ENCODE measurements at regions not wholly inside any gene's neighbourhood (a gene's known extent, or its start where the extent isn't known, plus 50 kb on each side); places are given as distances from the start of the nearest gene placed in this dataset.

DNA sequence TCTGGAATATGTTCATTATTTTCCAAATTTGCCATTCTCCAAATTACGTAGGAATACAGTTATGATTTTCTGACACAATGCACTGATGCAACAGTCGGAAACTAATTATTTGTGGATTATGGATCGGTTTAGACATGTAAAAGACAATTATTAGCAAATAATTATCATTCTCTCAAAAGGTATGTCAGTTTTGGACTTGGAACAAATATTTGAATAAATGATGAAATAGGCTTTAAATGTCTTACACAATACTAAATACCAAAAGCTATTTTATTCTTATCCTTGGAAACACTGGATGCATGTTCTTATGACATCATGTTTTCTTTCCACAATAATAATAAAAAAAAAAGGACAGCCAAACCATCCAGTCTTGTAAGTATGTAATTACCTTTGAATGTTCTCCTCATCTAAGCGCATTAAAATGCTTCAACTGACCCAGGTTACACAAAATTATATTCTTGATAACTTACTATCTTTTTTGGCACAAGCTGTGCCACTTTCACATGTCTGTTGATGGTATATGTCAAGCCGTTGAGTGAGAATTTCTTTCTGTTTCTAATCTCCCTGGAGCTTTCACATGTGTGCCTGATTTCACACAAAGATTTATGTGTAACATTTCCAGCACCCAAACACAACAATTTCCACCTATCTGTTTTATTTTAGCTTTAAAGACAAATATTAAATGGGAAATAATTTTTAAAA, 238.5 kb upstream of the ZNF385D start:
- H3K36me3 Mint-ChIP-seq (ENCODE audit: low read depth): no peaks in the 10 kb centered on the region
- H3K27me3 Mint-ChIP-seq (ENCODE audit: low read depth, poor library complexity): no peaks in the 10 kb centered on the region
- H3K4me3 Mint-ChIP-seq: no peak overlapping the region
- no peak for DNase-seq
- H3K27ac Mint-ChIP-seq: no peak overlapping the region
- peaks cover 4% of the 10 kb centered on the region for H3K9me3 Mint-ChIP-seq
- TF ChIP-seq, protein P1, sequence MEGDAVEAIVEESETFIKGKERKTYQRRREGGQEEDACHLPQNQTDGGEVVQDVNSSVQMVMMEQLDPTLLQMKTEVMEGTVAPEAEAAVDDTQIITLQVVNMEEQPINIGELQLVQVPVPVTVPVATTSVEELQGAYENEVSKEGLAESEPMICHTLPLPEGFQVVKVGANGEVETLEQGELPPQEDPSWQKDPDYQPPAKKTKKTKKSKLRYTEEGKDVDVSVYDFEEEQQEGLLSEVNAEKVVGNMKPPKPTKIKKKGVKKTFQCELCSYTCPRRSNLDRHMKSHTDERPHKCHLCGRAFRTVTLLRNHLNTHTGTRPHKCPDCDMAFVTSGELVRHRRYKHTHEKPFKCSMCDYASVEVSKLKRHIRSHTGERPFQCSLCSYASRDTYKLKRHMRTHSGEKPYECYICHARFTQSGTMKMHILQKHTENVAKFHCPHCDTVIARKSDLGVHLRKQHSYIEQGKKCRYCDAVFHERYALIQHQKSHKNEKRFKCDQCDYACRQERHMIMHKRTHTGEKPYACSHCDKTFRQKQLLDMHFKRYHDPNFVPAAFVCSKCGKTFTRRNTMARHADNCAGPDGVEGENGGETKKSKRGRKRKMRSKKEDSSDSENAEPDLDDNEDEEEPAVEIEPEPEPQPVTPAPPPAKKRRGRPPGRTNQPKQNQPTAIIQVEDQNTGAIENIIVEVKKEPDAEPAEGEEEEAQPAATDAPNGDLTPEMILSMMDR (IDR thresholded peaks at IDR 0.05): no peak
- no peaks in the 10 kb centered on the region for H3K4me1 Mint-ChIP-seq

DNA sequence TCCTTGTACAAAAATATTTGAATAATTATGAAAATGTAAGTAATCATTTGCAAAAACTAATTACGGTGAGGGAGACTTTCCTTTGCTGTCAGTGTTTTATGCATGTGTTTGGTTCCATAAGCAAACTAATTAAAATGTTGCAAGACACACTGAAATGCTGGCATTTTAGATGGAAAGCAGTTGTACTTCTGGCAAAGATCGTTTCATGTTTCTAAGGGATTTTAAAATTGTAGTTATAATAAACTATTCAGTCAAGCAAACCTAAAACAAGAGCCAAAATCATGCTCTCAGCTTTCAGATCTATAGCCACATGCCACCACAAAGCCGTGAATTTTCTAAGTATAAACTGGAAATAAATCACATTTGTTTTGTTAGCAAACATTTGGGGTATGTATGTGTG, 240.1 kb upstream of the ZNF385D start:
- Mint-ChIP-seq H3K4me3 (no peak overlapping the region), H3K4me1 (no peaks in the 10 kb centered on the region), H3K36me3 (ENCODE audit: low read depth) (no peaks in the 10 kb centered on the region), H3K27me3 (ENCODE audit: low read depth, poor library complexity) (peaks cover 3% of the 10 kb centered on the region), H3K27ac (no peak overlapping the region), H3K9me3 (peaks cover 4% of the 10 kb centered on the region)
- no peak for DNase-seq
- TF ChIP-seq, protein P1 (IDR thresholded peaks at IDR 0.05): no peak

DNA sequence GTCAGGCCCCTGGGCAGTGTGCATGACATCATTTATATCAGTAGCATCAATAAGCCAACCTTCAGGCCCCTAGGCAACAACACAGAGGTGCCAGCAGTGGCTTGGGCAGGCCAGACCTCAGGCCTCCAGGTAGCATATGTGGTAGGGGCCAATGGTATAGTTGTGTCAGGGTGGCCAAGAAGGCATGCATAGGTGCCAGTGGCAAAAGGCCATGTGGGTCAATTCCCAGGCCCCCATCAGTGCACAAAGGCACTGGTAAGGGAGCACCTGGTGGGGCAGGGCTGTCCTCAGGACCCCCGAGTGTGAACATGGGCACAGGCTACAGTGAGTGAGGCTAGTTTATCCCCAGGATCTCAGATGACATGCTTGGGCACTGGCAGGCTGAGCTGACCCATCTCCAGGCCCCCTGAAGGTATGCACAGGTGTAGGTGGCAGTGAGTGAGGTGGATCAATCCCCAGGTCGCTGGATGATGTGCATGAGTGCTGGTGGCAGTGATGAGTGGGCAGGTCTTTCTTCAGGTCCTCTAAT, 244.1 kb upstream of the ZNF385D start:
- no peaks in the 10 kb centered on the region for H3K36me3 Mint-ChIP-seq (ENCODE audit: low read depth)
- DNase-seq: no peak
- H3K9me3 Mint-ChIP-seq: no peaks in the 10 kb centered on the region
- no peaks in the 10 kb centered on the region for H3K4me1 Mint-ChIP-seq
- H3K4me3 Mint-ChIP-seq: no peak overlapping the region
- peaks cover 4% of the 10 kb centered on the region for H3K27me3 Mint-ChIP-seq (ENCODE audit: low read depth, poor library complexity)
- TF ChIP-seq, protein P1 (IDR thresholded peaks at IDR 0.05): no peak
- H3K27ac Mint-ChIP-seq: no peak overlapping the region

DNA sequence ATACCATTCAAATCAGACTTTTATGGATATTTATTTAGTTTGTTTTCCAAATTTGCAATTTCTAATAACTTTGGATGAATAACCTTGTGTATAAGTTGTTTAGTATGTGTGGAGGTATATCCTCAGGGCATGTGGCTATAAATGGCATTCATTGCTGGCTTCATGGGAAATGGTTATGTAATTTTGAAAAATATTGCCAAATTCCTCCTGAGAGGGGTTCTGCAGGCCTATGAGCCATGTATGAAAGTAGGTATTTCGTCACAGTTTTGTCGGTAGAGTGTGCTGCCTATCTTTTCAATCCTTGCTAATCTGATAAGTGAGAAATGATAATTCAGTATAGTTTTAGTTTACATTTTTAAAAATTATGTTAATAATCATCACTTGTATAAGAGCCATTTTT, 256.4 kb upstream of the ZNF385D start:
- Mint-ChIP-seq H3K27ac (no peak overlapping the region), H3K4me3 (no peak overlapping the region), H3K27me3 (ENCODE audit: low read depth, poor library complexity) (no peaks in the 10 kb centered on the region), H3K4me1 (no peaks in the 10 kb centered on the region), H3K36me3 (ENCODE audit: low read depth) (no peaks in the 10 kb centered on the region), H3K9me3 (no peaks in the 10 kb centered on the region)
- TF ChIP-seq, protein P1 (IDR thresholded peaks at IDR 0.05): no peak
- DNase-seq: no peak

GRCh38 chr3:22010997-22011396, 260.0 kb upstream of the ZNF385D start:
- Mint-ChIP-seq H3K4me3 (no peak overlapping the region), H3K4me1 (no peaks in the 10 kb centered on the region), H3K9me3 (no peaks in the 10 kb centered on the region), H3K27me3 (ENCODE audit: low read depth, poor library complexity) (no peaks in the 10 kb centered on the region), H3K27ac (no peak overlapping the region), H3K36me3 (ENCODE audit: low read depth) (no peaks in the 10 kb centered on the region)
- TF ChIP-seq, protein P1 (IDR thresholded peaks at IDR 0.05): no peak
- no peak for DNase-seq

- Mint-ChIP-seq H3K4me1 (no peaks in the 10 kb centered on the region), H3K9me3 (no peaks in the 10 kb centered on the region), H3K27me3 (ENCODE audit: low read depth, poor library complexity) (no peaks in the 10 kb centered on the region), H3K27ac (no peak overlapping the region), H3K36me3 (ENCODE audit: low read depth) (no peaks in the 10 kb centered on the region), H3K4me3 (no peak overlapping the region)
- DNase-seq: no peak
- TF ChIP-seq, protein P1 (IDR thresholded peaks at IDR 0.05): no peak
Measured at GRCh38 chr3:22012471-22012870, 261.5 kb upstream of the ZNF385D start.

Measured in nephron progenitor cell (in vitro differentiated cells).